Ishikawa (cell line): ENCODE measurements at regions not wholly inside any gene's neighbourhood (a gene's known extent, or its start where the extent isn't known, plus 50 kb on each side); places are given as distances from the start of the nearest gene placed in this dataset.

Source experiments
- EP300 ChIP-seq: IDR thresholded peaks from 2 replicates; pipeline ENCODE4 v1.6.1; 2012; ENCODE audit warnings: borderline replicate concordance
- REST ChIP-seq: IDR thresholded peaks from 2 replicates; pipeline ENCODE4 v1.6.1; 2012; ENCODE audit warnings: low read depth, mild to moderate bottlenecking
- YY1 ChIP-seq: IDR thresholded peaks from 2 replicates; pipeline ENCODE4 v1.6.1; 2012; ENCODE audit warnings: low read depth

GRCh38 chr3:31262201-31262600 lies 270.5 kb upstream of the STT3B start:
- no peak for TF ChIP-seq REST
- TF ChIP-seq YY1, result no peak
- no peak for TF ChIP-seq EP300
